ENCODE measurements at regions not wholly inside any gene's neighbourhood (a gene's known extent, or its start where the extent isn't known, plus 50 kb on each side); places are given as distances from the start of the nearest gene placed in this dataset.

DNA sequence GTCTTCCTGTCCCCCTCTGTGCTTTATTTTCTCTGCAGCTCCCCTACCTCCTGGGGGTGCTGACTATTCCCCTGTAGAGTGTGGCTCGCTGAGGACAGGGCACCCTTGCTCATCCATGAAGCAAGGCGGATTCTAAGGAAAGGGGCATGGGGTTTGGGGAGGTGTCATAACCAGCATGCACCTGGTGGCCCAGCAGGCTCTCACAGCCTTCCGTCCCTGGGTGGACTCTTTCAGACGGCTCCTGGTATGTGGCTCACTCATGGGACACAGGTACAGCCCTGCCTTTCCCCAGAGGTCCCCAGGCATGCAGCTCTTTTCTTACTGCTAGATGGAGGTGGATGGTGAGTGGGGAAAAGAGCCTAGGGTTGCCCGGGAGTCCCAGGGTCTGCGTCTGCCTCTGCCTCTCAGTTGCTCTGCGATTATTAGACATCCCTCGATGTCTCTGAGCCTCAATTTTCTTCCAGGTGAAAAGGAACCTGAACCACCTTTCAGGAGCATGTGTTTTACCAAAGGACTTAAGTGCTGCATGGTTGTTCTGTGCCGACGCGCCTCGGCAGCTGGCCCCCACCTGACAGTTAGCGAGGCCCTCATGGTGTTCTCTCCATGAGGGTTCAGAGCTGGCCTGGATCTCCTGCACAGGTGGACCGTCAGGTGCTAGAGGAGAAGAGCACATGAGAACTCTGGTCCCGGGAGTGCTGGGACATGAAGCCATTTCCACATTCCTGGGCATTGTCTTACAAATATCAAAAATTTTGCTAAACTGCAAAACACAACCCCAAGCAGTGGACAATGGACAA is 172.5 kb upstream of the SHH start:
- no peak for DNase-seq

DNA sequence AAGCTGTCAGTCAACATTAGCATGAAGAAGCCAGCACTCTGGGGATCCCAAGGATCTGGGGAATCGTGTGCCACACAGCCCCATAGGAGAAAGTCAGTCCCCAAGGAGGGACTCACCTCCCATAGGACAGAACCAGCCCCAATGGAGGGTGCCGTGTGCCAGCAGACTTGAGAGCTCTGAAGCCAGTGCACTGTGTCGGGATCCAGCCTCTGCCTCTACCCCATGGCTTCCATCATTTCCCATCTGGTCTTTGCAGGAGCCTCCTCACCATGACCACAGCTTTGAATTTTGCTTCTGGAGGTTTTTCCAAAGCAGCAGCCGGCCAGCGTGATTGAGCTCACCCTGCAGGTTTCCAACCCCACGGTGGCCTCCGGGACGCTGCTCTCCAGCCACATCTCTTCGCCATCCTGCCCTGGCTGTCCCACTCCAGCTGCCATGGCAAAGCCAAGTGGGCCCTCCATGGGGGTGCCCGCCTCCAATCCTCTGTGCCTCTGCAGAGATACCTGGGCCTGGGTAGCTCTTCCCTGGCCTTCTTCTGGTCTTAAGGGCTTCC is 171.8 kb upstream of the SHH start:
- no peak for DNase-seq

DNA sequence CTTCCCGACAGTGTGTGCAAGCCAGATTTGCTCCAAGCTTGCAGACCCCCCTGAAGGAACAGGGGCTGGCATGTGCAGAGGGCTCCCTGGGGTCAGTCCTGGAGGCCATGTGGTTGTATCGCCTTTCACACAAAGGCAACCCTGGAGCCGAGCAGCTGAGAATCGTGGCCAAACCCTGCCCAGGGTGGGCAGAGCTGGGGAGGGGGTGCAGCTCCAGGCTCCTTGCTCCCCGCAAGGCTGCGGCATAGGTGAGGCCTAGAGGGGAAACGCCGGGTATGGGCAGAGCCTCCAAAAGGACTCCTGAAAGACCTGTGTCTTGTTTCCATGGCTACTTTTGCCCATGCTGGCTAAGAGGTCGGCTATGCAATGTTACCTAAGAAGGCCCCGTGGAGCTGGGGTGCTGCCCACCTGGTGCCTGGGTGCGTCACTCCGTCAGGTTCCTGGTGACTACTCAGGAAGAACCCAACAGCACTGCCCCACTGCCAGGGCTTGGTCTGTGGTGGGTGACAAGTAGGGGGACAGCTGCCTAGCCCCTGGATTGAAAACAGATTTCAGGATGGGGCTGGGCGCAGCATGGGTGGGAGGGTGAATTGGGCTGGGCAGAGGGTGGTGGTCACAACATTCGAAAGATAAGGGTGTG is 171.0 kb upstream of the SHH start:
- DNase-seq, result no peak

DNA sequence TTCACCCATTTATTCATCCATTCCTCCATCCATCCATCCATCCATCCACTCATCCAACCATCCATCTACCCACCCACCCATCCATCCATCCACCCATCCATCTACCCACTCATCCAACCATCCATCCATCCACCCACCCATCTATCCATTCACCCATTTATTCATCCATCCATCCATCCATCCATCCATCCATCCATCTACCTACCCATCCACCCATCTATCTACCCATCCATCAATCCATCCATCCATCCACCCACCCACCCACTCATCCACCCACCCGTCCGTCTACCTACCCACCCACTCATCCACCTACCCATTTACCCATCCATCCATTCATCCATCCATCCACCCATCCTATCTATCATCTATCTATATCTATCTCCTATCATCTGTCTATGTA is 169.4 kb upstream of the SHH start:
- no peak for DNase-seq

DNA sequence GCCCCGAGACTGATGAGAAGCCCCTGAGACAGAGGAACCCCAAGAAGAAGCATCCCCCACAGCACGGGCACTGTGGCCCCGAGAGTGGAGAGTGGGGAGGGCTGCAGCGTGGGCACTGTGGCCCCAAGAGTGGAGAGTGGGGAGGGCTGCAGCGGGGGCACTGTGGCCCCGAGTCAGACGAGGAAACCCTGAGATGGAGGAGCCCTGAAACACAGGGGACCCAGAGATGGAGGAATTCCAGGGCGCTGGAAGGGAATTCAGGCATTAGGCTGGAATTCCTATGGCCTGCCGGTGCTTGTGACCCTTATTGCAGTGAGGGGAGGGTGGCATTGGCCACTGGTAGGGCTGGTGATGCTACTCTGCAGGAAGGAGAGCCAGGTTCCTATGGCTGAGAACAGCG is 168.6 kb upstream of the SHH start:
- DNase-seq, result no peak

DNA sequence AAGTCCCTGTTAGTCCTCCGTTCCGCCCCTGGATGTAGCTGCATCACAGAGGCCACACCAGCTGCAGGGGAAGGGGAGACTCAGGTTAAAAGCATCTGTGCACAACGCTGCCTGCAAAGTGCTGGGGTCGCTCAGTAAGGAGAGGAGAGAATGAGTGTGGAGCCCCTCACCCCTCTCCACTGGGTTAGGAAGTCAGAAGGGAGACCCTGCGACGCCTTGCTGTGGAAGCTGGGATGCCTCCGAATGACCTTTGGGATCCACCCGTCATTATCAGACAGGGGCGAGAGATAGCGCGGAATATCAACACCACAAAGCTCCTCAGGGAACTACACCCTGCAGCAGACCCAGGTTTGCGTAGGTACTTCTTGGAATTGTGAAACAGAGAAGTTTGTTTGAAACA is 167.7 kb upstream of the SHH start:
- no peak for DNase-seq

DNA sequence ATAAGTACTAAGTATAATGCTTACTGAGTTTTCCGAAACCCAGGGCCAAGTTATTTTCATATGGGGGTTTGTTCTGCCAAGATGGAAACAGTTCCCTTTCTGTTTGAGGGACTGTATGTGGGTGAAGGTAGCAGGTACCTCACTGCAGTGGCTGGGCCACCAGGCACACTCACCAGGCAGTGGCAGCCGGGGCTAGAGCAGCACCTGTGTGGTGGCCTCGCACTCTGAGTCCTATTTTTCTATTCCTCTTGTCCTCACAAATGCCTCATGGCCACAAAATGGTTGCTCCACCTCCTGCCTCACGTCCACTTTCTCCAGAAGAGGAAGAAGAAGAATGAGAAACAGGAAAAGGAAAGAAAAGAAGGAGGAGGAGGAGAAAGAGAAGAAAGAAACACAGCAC is 167.3 kb upstream of the SHH start:
- DNase-seq, result no peak

DNA sequence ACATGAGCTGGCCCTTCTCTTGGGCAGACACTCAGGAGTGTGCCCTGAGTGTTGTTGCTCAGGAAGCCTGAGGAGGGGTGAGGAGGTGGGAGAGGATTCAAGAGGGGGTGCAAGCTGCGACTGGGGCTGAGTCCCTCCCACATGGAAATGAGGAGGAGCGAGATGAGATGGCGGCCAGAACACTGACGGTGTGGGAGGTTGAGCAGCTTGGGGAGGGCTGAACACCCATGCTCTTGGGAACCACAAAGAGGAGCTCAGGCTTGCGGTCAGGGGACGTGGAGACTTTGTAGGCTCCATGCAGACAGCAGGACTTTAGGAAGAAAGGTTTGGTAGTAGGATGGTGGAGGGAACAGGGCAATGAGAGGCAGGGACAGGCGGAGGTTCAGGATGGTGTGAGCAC is 163.2 kb upstream of the SHH start:
- DNase-seq, result no peak

DNA sequence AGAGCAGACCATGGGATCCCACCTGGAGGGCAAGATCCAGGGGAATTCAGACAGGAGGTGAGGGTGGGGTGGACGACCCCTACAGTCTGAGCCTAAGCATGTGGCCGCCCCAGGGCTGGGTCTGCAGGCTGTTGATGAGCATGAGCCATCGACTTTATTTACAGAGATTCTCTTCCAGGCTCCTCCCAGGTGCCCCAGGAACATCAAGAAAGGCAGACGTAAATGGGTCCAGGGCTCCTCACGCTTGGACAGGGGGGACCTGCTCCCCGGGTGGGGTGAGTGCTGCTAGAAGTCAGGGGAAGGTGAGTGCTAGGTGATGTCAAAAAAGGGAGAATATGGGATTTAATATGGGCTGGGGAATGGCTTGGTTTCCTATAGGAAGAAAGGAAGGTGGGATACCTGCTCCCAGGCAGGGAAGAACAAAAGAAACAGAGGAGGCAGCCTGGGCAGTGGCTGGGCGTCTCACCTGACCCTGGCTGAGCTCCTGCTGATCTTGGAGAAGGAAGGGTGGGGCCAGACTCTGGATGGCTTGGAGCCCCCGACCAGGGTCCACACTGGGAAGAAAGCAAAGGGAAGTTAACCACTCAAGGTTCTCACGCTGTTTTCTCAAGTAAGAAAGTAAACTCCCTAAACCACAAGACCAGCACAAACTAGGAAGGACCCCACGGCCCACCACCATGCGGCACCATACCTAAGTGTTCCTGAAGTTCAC is 162.1 kb upstream of the SHH start:
- no peak for DNase-seq

DNA sequence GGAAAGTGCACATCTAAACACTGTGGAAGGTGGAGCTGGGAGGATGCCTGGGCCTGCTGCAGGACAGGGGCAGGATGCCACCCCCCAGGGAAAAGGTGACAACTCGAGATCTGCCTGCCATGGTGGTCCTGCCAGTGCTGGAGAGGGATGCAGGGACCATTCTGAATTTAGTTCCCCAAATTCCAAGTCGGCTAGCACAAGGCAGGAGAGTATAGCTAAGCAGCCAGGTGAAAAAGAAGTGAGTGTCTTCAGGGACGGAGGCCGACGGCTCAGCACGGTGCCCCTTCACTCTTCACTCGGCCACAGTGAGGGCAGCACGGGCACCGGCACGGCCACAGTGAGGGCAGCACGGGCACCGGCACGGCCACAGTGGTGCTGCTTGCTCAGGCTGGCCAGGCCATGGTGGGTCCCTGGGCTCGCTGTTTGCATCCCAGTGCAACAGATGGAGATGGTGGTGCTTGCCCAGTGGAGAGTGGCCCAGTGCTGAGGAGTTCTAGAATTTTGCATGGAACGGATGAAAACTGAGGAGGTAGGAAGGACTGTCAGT is 161.3 kb upstream of the SHH start:
- no peak for DNase-seq

DNA sequence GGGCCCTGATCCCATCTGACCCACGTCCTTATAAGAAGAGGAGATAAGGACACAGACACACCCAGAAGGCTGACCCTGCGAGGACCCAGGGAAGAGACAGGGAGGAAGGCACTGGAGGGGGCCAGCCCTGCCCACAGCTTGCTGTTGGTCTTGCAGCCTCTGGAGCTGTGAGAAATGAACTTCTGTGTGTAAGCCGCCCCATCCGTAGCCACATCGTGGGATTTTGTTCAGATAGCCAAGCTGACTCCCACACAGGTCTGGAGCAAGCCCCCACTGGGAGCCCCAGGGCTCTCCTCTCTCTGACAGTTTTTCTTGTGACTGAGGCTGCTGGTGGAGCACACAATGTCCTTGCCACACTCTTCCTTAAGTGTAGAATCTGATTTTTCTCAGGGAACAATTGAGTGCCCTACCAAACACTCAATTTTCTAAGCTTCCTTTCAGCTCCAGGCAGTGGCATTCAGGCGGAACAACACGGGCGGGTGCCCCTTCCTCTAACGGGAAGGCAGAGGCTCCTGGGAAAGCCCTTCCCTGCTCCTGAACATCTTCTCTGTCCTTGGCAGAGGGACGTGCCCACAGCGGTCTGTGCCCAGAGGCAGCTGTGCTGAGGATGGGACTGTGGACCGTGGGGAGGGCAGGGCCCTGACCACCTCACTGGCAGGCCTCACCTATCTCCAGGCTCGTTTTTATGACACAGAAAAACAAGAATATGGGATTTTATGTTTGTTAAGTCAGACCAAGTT is 160.6 kb upstream of the SHH start:
- no peak for DNase-seq

DNA sequence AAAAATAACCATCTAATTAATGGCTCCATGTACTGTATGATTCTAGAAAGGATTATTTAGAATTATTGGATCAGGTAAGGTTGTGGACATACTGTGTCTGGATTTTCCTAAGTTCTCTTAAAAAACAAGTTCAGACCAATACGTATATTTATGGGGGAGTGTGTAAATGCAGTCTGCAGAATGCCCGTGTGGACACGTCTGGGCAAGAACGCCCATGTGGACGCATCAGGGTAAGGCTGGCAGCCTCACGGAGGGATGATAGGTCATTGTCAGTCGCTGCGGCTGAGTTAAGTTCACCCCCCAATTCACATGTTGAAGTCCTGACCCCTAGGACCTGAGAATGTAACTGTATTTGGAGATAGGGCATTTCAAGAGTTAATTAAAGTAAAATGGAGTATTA is 160.0 kb upstream of the SHH start:
- DNase-seq, result no peak

DNA sequence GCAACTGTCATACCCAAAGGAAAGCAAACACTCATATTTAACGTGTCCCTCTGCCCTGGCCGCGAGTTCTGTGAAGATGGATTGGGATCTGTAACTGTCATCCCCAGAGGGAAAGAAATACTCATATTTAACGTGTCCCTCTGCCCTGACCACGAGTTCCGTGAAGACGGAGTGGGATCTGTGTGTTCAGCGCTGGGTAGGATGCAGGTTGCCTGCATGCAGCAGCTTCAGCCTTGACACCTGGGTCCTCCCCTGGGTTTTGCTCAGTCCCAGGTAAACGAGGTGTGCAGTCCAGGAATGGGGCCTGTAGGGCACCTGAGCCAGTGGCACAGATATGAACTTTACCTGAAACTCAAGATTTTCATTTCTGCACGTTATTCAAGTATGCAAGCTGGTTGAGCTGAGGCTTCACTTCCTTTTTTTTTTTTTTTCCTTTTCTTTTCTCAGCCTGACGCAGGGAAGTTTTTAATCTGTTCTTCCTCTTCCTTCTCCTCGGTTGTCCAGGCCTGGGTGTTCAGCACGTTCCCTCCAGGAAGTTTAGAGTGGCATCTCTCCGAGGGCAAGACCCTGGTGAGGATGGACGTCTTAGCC is 159.0 kb upstream of the SHH start:
- DNase-seq, result no peak

DNA sequence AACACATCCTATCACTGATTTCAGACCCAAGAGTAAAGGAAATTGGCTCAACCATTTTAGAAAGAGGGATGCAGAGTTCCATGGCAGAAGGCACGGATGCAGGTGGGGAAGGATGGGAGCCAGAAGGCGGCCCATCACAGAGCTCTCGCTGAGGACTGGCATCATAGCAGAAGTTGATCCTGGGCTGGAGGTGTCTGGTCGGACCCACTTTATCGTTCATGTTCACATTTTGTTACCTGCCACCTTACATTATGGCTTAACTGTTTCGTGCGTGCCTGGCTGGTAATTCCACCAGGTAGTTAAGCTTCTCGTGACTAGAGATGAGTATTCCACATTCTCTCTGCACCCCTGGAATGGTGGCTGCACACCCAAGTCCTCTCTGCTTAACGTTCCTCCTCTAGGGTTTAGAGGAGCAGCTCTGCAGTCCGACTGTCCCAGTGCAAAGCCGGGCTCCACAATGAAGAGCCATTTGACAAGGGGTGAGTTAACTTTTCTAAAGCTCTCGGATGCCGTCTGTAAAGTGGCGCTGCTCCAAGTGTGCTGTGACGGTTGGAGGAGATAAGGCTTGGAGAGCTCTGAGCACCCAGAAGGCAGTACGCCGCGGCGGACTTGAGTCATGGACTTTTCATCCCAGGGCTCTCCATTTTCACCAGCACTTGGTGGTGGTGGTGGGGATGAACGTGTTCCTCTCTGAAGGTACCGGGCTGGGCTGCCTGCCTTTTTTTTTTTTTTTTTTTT is 157.1 kb upstream of the SHH start:
- DNase-seq, result no peak

DNA sequence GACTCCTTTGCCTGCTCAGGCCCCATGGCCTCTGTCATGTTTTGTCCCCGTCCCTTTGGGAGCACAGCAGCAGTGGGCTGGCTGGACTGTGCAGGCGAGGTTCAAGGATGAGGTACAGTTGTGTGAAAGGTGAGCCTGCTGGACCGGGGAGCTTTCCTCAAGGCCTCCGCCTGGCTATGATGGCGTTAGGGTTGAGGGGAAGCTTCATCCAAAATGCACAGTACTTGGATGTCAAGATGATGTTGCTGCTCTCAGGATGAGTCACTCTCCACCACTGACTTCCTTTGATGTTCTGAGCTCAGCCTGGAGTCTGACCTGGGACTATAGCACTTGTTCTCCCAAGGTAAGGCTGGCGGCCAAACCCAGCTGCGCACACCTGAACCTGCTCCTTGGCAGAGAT is 152.7 kb upstream of the SHH start:
- DNase-seq, result no peak

DNA sequence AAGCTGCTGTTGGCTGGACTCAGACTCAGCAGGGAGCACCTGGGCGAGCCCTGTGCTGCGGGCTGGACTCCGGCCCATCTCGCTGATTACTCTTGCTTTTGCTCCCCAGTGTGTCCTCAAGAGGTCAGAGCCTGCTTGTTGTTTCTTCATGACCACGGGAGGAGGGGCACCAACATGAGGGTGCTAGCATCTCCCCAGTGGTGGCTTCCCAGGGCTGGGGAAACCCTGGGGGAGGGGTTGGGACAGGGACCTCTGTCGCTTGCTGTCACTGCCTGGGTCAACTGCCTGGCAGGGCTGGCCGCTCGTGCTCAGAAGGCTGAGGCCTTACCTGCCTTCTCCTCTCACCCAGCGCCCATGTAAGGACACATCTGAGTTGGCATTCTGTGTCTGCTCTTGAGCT is 152.3 kb upstream of the SHH start:
- DNase-seq, result no peak

DNA sequence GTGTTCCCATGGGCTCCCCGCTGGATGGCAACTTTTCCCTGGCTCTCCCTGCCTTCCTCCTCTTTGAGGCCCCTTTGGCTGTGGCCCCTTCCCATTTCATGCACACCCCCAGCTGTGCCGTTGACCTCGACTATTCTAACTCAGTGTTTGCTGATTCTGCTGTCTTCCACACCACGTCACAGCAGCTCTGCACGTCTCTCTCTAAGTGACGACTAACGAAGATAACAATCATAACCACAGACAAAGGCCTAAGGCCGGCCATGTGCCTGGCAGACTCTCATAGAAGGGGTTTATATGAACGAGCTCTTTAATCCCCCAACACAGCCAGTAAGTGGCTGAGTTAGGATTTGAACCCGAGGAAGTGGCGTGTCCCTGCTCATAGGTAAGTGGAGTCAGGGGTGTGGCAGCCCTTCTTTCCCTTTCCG is 151.5 kb upstream of the SHH start:
- no peak for DNase-seq

DNA sequence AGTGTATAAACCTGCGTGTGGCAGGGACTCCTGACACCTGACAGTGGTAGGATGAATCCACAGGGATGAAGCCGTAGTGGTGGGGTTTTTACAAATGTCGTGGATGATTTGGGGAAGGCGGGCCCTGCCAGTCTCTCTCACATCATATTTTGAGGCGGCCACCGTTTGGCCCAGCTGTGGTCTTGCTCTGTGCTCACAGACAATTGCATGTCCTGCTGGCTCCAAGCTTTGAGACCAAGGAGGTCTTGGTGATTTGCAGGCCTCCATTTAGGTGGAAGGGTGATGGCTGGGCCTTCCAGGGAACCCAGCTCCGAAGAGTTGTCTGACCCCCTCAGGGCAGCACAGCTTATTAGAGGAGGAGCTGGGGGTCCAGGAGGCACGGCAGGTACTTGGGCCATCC is 151.1 kb upstream of the SHH start:
- no peak for DNase-seq

DNA sequence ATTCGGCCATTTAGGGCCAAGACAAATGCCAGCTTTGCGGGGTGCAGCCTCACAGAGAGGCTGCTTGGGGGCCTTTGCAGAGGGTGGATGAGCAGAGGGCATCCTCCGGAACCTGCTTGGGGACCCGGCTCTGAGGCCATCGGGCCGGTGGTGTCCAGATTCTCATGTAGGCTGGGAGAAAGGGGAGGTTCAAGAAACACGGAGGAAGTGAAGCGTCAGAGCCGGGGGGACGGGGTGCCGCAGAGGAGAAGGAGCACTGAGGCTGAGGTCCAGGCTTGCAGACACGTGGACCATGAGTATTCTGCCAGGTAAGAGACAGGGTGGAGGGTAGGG is 150.7 kb upstream of the SHH start:
- DNase-seq, result no peak

DNA sequence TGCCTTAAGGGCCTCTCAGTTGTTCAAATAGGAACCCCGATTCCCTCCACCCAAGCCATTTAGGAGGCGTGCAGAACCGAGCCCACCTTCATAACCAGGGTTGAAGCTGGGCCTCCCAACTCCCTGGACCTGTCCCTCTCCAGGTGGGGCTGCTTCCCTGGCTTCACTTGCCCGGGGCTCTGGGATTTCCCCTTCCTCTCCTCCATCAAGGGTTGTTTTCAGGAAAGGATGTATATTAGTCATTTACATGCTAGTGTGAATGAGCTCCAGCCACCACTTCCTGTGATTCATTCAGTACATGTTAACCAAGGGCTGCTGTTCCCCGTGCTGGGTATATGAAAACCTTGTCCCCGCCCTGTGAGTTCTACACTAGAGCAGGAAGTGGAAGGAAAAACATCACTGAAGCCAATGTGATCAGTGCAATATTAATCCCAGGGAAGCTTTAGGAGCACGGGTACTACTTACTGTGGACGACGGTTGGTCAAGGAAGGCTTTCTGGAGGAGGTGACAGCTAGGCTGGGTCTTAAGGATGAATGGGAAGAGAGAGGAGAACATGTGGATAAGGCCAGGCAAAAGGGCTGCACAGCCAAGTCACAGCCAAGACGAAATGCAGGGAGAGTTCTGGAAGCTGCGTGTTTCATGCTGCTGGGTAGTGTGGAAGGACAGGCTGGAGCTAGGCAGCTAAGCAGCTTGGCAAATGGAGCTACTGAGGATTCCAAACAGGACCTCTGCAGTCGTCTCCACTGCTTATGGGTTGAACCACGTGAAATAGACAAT is 150.1 kb upstream of the SHH start:
- no peak for DNase-seq

Measured in hematopoietic multipotent progenitor cell treated with erythropoietin and hydrocortisone succinate and interleukin-3 and kit ligand, for 8 days (in vitro differentiated cells).